ENCODE measurements at regions not wholly inside any gene's neighbourhood (a gene's known extent, or its start where the extent isn't known, plus 50 kb on each side); places are given as distances from the start of the nearest gene placed in this dataset.

GRCh38 chr12:30827101-30828066 lies 72.6 kb upstream of the CAPRIN2 start:
- no peak for DNase-seq (ENCODE audit: low read depth in 2 of 2)

GRCh38 chr12:30826276-30826675 lies 71.5 kb upstream of the CAPRIN2 start:
- DNase-seq (ENCODE audit: low read depth in 2 of 2): no peak

GRCh38 chr12:30825341-30825740 lies 70.6 kb upstream of the CAPRIN2 start:
- no peak for DNase-seq (ENCODE audit: low read depth in 2 of 2)

- no peak for DNase-seq (ENCODE audit: low read depth in 2 of 2)
These were observed 69.6 kb upstream of the CAPRIN2 start for GRCh38 chr12:30824311-30824710.

GRCh38 chr12:30823764-30824163 lies 69.0 kb upstream of the CAPRIN2 start:
- DNase-seq (ENCODE audit: low read depth in 2 of 2): no peak

- DNase-seq (ENCODE audit: low read depth in 2 of 2): peak in 1 of 2 donors; percentile 26
These were observed 68.5 kb upstream of the CAPRIN2 start for GRCh38 chr12:30823156-30823699.

GRCh38 chr12:30822385-30823155 lies 67.8 kb upstream of the CAPRIN2 start:
- peak in 1 of 2 donors; percentile 16 for DNase-seq (ENCODE audit: low read depth in 2 of 2)

- no peak for DNase-seq (ENCODE audit: low read depth in 2 of 2)
These were observed 65.7 kb upstream of the CAPRIN2 start for GRCh38 chr12:30820406-30820946.

GRCh38 chr12:30818562-30818961 lies 63.8 kb upstream of the CAPRIN2 start:
- DNase-seq (ENCODE audit: low read depth in 2 of 2): no peak

- DNase-seq (ENCODE audit: low read depth in 2 of 2): no peak
These were observed 62.2 kb upstream of the CAPRIN2 start for GRCh38 chr12:30816742-30817465.

GRCh38 chr12:30814295-30814655 lies 59.5 kb upstream of the CAPRIN2 start:
- no peak for DNase-seq (ENCODE audit: low read depth in 2 of 2)

GRCh38 chr12:30813525-30814294 lies 59.0 kb upstream of the CAPRIN2 start:
- DNase-seq (ENCODE audit: low read depth in 2 of 2): no peak

- DNase-seq (ENCODE audit: low read depth in 2 of 2): no peak
These were observed 57.2 kb upstream of the CAPRIN2 start for GRCh38 chr12:30811966-30812365.

GRCh38 chr12:30810918-30811317 lies 56.2 kb upstream of the CAPRIN2 start:
- DNase-seq (ENCODE audit: low read depth in 2 of 2): no peak

GRCh38 chr12:30807695-30808034 lies 52.9 kb upstream of the CAPRIN2 start:
- DNase-seq (ENCODE audit: low read depth in 2 of 2): no peak

- no peak for DNase-seq (ENCODE audit: low read depth in 2 of 2)
These were observed 52.4 kb upstream of the CAPRIN2 start for GRCh38 chr12:30806989-30807694.

GRCh38 chr12:30805959-30806358 lies 51.2 kb upstream of the CAPRIN2 start:
- DNase-seq (ENCODE audit: low read depth in 2 of 2): no peak
